GM18907 (cell line): ENCODE measurements at regions not wholly inside any gene's neighbourhood (a gene's known extent, or its start where the extent isn't known, plus 50 kb on each side); places are given as distances from the start of the nearest gene placed in this dataset.
"Not testable (repeated sequence)": the region's sequence is repeated elsewhere in the genome, so short reads cannot be mapped to it uniquely, and the experiment has no call there.

Experiments used
- ATAC-seq: cut with Tn5 transposase; IDR thresholded peaks from one replicate; pipeline ENCODE4 v1.9.1; 2021; ENCODE audit warnings: mild to moderate bottlenecking, moderate library complexity; ENCODE audit not compliant: unreplicated experiment

GRCh38 chrX:76774912-76775311, 347.4 kb downstream of the MAGEE1 start:
- not testable (repeated sequence) for ATAC-seq

DNA sequence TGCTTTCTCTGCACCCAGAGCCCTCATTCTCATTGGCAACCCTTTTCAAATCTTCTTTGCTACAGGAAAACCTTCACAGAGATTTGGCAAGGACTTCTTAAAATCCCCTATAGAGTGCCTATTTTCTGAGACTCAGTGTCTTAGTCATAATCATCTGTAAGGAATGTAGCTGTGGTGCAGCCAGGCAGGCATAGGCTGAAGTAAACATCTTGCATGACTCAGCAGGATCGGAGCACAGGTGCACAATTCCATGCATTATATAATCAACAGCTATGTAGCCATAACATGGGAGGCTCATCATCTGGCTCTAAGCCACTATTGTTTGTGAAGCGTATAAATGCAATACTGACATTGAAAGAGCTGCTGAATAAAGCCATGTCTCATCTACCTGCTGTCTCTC, 368.8 kb downstream of the MAGEE1 start:
- no peak for ATAC-seq

GRCh38 chrX:76802708-76803107, 375.2 kb downstream of the MAGEE1 start:
- ATAC-seq = no peak

DNA sequence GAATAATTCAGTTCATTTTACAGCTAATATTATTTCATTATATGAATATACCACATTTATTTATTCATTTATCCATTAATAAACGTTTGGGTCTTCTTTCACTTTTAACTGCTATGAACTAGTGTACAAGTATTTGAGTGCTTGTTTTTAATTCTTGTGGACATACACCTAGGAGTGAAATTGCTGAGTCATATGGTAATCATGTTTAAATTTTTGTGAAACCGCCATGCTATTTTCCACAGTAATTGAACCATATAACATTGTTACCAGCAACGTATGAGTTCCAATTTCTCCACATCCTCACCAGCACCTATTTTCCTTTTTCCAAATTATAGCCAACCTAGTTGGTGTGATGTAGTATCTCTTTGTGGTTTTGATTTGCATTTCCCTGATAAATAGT, 388.2 kb downstream of the MAGEE1 start:
- ATAC-seq = no peak

GRCh38 chrX:76817279-76817678, 389.8 kb downstream of the MAGEE1 start:
- ATAC-seq = not testable (repeated sequence)

- no peak for ATAC-seq
These were observed 393.8 kb downstream of the MAGEE1 start for GRCh38 chrX:76821276-76821675.

DNA sequence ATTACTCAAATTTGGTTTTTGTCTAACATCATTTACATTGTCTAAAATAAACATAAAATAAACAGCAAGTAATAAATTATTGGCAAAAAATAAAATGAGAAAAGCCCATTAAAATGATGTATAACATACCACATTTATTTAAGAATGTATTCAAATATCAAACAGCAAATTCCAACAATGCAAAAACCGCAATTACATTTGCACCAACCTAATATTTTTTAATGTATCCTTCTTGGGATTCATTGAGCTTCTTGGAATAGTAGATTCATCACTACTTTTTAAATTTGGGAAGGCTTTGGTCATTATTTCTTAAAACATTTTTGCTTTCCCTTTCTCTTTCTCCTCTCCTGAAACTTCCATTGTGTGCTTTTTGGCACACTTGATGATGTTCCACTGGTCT, 400.2 kb downstream of the MAGEE1 start:
- no peak for ATAC-seq

GRCh38 chrX:76840902-76841301, 413.4 kb downstream of the MAGEE1 start:
- not testable (repeated sequence) for ATAC-seq

DNA sequence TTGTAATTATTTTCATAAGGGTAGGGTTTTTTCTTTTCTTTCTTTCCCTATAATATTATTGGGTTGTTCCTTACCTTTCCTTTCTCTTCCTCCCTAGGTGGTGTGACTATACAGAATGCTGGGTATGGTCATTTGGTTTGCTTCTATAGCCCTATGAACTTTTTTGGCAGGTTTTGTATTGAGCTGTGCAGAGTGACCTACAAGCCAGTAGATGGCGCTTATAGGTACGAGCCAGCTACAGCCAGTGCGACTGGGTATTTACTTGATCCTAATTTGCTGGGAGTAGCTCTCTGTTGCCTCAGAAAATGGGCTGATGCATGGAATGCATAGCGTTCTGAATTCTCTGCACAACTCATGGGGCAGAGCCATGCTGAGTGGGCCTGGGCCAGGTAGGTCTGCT, 423.3 kb downstream of the MAGEE1 start:
- no peak for ATAC-seq

- no peak for ATAC-seq
These were observed 435.0 kb downstream of the MAGEE1 start for GRCh38 chrX:76862509-76862908.

DNA sequence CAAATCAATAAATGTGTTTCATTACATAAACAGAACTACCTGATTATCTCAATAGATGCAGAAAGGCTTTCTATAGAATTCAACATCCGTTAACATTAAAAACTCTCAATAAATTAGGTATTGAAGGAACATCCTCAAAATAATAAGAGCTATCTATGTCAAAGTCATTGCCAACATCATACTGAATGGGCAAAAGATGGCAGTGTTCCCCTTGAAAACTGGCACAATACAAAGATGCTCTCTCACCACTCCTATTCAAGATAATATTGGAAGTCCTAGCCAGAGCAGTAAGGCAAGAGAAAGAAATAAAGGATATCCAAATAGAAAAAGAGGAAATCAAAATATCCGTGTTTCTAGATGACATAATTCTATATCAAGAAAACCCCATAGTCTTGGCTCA, 466.4 kb downstream of the MAGEE1 start:
- ATAC-seq = no peak

- no peak for ATAC-seq
These were observed 488.3 kb downstream of the MAGEE1 start for GRCh38 chrX:76915836-76916235.

DNA sequence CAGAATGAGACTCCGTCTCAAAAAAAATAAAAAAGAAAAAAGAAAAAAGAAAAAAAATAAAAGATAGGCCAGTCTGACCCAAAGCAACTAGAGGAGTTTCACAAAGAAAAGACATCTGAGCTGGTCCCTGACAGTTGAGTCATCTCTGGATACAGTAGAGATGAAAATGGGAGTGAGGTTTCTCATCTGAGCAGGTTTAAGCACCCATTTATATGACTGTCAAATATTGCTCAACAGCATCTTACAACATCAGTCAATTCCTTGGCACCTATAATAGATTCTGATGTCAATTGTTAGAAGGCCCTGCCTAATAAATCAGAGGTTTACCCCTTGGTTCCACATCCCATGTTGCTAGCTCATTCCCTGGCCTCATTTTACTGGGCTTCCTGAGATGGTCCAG, 490.5 kb downstream of the MAGEE1 start:
- no peak for ATAC-seq

GRCh38 chrX:76919761-76920160, 492.3 kb downstream of the MAGEE1 start:
- ATAC-seq = no peak

DNA sequence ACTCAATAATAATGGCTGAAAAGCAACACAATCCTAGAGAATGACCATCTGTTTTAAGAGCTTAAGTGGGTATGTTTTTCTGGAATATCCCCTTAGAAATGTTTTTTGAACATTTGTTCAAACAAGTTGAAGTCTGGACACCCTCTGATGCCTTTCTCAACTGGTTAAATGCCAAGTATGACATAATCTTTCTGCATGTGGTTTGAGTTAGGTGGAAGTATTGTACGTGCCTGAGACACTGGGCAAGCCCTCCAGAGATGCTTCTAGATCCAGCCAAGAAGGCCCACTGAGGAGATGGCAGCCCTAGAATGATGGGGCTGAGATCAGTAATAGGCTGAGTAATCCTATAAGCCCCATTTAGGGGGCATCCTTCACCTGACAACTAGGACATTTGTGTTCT, 493.1 kb downstream of the MAGEE1 start:
- ATAC-seq = no peak

DNA sequence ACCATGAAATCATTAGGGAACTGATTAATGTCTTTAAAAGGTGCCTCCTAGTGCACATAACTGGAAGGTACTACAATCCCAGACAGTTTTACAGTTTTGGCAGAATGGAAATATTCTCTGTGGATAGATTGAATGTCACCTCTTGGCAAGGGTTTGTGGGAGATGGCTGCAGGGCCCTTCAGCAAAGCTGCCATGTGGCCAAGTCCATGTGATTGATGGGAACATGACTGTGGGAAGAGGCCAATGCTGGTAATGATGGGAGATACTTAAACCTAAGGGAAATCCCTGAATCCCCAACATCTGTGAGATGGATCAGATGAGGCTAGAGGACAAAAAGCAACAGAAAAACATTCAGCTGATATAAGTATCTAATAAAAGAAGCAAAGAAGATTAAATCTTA, 493.7 kb downstream of the MAGEE1 start:
- ATAC-seq = no peak

DNA sequence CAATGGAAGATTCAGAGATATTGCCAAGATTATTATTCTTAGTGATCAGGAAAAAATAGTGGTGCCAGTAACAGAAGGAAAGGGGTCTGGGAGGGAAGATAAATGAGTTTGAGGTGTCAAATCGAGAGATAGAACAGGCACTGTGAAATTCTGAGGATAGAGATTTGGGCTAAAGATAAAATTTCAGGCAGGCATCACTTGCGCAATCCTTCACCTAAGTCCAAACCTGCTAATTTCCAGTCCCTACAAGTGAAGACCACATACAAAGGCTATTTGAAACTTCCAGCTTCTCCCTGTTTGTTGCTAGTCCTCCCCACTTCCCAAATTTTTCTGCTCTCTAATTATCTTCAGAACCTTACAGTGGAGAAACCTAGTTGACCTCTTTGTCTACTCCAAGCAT, 494.6 kb downstream of the MAGEE1 start:
- no peak for ATAC-seq

DNA sequence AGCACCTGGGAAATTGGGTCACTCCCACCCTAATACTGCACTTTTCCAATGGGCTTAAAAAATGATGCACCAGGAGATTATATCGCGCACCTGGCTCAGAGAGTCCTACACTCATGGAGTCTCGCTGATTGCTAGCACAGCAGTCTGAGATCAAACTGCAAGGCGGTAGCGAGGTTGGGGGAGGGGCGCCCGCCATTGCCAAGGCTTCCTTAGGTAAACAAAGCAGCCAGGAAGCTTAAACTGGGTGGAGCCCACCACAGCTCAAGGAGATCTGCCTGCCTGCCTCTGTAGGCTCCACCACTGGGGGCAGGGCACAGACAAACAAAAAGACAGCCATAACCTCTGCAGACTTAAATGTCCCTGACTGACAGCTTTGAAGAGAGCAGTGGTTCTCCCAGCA, 497.1 kb downstream of the MAGEE1 start:
- ATAC-seq = not testable (repeated sequence)

DNA sequence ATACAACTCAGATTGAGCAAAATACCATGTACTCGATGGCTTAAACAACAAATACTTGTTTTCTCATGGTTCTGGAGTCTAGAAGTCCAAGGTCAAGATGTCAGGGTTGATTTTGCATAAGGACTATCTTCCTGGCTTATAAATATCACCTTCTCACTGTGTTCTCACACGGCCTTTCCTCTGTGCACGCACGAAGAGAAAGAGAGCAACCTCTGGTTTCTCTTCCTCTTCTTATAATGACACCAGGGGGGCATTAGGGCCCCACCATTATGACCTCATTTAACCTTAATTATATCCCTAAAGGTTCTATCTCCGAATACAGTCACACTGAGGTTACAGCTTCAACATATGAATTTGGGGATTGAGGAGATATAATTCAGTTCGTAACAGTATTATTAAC, 504.0 kb downstream of the MAGEE1 start:
- ATAC-seq = no peak

DNA sequence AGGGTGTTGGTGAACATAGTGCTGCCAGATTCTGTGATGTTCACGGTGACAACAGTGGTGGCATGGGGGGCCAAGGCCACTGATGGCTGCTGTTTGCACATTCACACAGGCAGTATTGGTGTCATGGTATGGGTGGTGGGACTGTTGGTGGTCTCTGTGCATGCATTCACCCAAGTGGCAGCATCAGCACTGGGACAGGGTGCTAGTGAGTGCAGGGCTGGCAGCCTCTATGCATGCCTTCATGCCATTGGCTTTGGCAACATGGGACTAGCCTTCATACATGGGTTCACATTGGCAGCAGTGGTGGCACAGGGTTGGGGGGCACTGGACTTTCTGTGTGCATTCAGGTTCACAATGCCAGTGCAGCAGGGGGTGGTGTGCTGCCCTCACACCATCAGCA, 489.7 kb upstream of the FGF16 start:
- ATAC-seq = no peak

DNA sequence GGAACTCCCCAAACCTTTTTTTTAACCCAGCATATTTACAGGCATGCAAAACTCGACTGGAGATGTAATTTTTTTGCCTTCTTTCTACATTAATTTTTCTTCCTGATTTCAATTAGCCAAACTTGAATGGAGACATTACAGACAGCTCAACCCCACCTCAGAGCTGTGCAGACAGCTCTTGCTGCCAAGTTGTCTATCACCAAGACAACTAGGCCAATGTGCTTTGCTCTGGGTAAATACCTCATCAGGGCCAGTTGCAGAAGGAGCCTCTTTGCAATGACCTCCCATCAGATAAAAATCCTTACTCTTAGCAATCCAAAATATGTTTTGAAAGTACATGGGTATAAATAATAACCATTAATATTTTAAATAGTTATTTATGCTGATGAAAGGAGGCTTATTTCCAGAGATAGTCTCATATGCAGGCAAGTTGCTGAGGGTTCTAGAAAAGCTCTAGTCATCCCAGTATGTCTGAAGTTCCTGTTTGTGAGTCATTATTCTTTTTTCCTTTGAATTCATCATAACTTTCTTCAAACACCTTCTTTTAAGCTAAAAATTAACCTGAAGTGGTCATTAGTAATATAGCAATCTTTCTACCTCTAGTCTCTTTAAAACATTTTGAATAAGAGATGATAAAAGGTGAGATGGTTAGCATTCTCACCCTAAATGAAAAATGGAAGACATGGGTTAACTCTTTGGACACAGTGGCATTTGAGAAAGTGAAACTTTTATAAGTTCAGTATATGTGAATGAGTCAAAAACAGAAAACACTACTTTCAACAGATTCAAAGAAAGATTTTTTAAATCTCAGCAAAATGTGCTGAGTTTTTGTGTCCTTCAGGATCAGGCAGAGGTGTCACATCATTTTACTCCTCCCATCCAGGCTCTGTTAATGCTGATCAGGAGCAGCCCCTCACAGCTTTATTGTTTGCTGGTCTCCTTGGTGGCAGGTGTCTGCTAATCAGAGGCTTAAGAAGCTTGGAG, 475.5 kb upstream of the FGF16 start:
- peak; percentile 81 for ATAC-seq

DNA sequence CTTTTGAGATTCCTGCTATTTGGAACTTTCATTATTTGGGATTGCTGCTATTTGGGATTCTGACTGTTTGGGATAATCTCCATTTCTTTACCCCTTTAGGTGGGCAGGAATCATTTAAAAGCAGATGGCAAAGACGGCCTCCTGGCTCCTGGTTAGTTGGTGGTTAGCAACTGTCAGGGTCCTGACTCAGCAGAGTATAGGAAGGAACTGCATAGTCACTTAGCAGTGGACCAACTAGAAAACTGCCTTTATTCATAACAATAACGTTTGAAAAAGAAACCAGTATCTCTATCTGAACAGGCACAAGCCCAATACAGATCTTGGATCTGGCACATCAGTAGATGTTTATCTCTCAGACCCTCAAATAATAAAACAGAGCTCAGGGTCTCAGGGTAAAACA, 469.7 kb upstream of the FGF16 start:
- no peak for ATAC-seq

DNA sequence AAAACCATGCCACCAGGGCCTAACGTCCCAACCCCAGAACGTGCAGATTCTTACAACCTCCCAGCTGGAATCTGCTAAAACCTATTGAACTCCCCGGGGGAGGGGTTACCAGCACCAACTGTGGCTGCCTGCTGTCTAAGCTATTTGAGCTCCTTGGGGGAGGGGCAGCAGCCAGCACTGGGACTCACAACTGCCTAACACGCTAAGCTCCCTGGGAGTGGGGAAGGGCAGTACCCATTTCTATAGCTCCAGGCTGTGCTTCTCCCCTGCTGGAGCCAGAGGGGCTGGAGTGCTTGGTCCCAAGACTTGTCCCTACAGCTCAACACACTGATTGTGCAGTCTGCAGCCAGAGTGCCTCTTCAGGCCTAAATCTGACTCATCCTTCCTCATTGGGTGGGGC, 459.8 kb upstream of the FGF16 start:
- no peak for ATAC-seq
